ENCODE measurements at regions not wholly inside any gene's neighbourhood (a gene's known extent, or its start where the extent isn't known, plus 50 kb on each side); places are given as distances from the start of the nearest gene placed in this dataset.

GRCh38 chr12:111169032-111169431 is 199.9 kb downstream of the PHETA1 start:
- H3K79me2 ChIP-seq (replicated peaks; ENCODE audit: insufficient read depth) = no peaks in the 10 kb centered on the region
- no peaks in the 10 kb centered on the region for H3K9me3 Mint-ChIP-seq
- no peaks in the 10 kb centered on the region for H3K27me3 ChIP-seq (ENCODE audit: insufficient read depth)
- H3K4me1 ChIP-seq (ENCODE audit: insufficient read depth) = no peaks in the 10 kb centered on the region
- ATAC-seq (no peak), DNase-seq (ENCODE audit: low spot score) (no peak)
- H4K20me1 ChIP-seq (replicated peaks; ENCODE audit: insufficient read depth) = no peaks in the 10 kb centered on the region; the same call in 1 of the 2 replicates
- H3K27ac ChIP-seq (ENCODE audit: low read depth) = no peak overlapping the region
- no peak overlapping the region for H2AFZ ChIP-seq
- H3K27ac Mint-ChIP-seq = no peak overlapping the region
- peaks cover 8% of the 10 kb centered on the region; the same call in 2 of the 3 replicates for H3K4me1 Mint-ChIP-seq
- no peak overlapping the region for H3K4me3 Mint-ChIP-seq
- no peaks in the 10 kb centered on the region for H3K36me3 ChIP-seq (ENCODE audit: insufficient read depth)
- no peak overlapping the region for H3K4me3 ChIP-seq
- H3K27me3 Mint-ChIP-seq (ENCODE audit: insufficient read depth, low read depth, poor library complexity) = peaks cover 9% of the 10 kb centered on the region
- no peak overlapping the region for H3K4me2 ChIP-seq
- TF ChIP-seq CREB1 (CRISPR knock-in tag; IDR thresholded peaks at IDR 0.05; ENCODE audit: low read depth) (no peak), STAT1 (IDR thresholded peaks at IDR 0.05; ENCODE audit: unreplicated experiment) (no peak), ZNF331 (CRISPR knock-in tag; IDR thresholded peaks at IDR 0.05; ENCODE audit: low read depth) (no peak), ETS1 (IDR thresholded peaks at IDR 0.05) (no peak), ZNF462 (CRISPR knock-in tag; IDR thresholded peaks at IDR 0.05) (no peak), EZH2 (IDR thresholded peaks at IDR 0.05; ENCODE audit: low read depth, unreplicated experiment) (no peak), JUNB (IDR thresholded peaks at IDR 0.05; ENCODE audit: unreplicated experiment) (no peak), REST (IDR thresholded peaks at IDR 0.05; ENCODE audit: unreplicated experiment) (no peak), ZNF114 (CRISPR knock-in tag; IDR thresholded peaks at IDR 0.05) (no peak), POLR2AphosphoS5 (IDR thresholded peaks at IDR 0.05; ENCODE audit: low read depth) (no peak), CTCF (conservative IDR thresholded peaks at IDR 0.05; ENCODE audit: low read depth in 2 of 2) (no peak), NANOG (IDR thresholded peaks at IDR 0.05; ENCODE audit: borderline replicate concordance) (no peak), EZH2phosphoT487 (IDR thresholded peaks at IDR 0.05; ENCODE audit: unreplicated experiment) (no peak)
- H3K36me3 Mint-ChIP-seq (ENCODE audit: low read depth) = no peaks in the 10 kb centered on the region
- H3F3A ChIP-seq (replicated peaks; ENCODE audit: low read depth) = no peaks in the 10 kb centered on the region
- no peaks in the 10 kb centered on the region for H3K9me2 ChIP-seq (ENCODE audit: insufficient read depth)
